ENCODE measurements at regions not wholly inside any gene's neighbourhood (a gene's known extent, or its start where the extent isn't known, plus 50 kb on each side); places are given as distances from the start of the nearest gene placed in this dataset.

DNA sequence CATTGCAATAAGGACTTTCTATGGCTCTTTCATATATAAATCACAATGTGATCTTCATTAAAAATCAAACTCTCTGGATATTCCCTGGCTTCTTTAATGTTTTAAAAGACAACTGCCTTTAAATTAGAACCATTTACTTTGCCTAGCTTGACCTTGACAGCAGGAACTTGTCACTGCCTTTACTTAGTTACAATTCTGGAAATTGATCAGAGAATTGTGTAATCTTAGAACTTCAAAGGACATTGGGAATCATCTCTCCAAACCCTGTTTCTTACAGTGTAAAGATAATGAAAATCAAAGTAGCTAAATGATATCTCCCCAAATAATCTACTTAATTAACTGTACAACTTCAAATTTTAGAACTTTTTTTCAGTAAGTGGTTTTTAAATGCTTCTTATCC lies 517.6 kb upstream of the CCDC179 start:
- no peak for TF ChIP-seq POLR2A (IDR thresholded peaks at IDR 0.05)
- TF ChIP-seq, protein P1, sequence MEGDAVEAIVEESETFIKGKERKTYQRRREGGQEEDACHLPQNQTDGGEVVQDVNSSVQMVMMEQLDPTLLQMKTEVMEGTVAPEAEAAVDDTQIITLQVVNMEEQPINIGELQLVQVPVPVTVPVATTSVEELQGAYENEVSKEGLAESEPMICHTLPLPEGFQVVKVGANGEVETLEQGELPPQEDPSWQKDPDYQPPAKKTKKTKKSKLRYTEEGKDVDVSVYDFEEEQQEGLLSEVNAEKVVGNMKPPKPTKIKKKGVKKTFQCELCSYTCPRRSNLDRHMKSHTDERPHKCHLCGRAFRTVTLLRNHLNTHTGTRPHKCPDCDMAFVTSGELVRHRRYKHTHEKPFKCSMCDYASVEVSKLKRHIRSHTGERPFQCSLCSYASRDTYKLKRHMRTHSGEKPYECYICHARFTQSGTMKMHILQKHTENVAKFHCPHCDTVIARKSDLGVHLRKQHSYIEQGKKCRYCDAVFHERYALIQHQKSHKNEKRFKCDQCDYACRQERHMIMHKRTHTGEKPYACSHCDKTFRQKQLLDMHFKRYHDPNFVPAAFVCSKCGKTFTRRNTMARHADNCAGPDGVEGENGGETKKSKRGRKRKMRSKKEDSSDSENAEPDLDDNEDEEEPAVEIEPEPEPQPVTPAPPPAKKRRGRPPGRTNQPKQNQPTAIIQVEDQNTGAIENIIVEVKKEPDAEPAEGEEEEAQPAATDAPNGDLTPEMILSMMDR (IDR thresholded peaks at IDR 0.05 in 4 of 5, conservative IDR thresholded peaks at IDR 0.05 in 1 of 5), result no peak
